ENCODE measurements at regions not wholly inside any gene's neighbourhood (a gene's known extent, or its start where the extent isn't known, plus 50 kb on each side); places are given as distances from the start of the nearest gene placed in this dataset.

GRCh38 chr5:52658246-52658645 lies 129.5 kb upstream of the ITGA1 start:
- Histone ChIP-seq H3K36me3 (ENCODE audit: control insufficient read depth, low read depth, low read length) (no peaks in the 10 kb centered on the region), H3K4me3 (ENCODE audit: low read length) (no peak overlapping the region), H3K27ac (ENCODE audit: low read length) (no peak overlapping the region), H3K4me1 (ENCODE audit: control insufficient read depth, low read depth, low read length) (peaks cover 3% of the 10 kb centered on the region), H3K27me3 (ENCODE audit: control insufficient read depth, insufficient read depth, low read length) (no peaks in the 10 kb centered on the region), H3K9me3 (ENCODE audit: control insufficient read depth, low read depth, low read length) (no peaks in the 10 kb centered on the region), H3K9ac (ENCODE audit: low read length) (no peak overlapping the region)

GRCh38 chr5:52660621-52661020 lies 127.1 kb upstream of the ITGA1 start:
- Histone ChIP-seq H3K27ac (ENCODE audit: low read length) (no peak overlapping the region), H3K9me3 (ENCODE audit: control insufficient read depth, low read depth, low read length) (no peaks in the 10 kb centered on the region), H3K4me1 (ENCODE audit: control insufficient read depth, low read depth, low read length) (peaks cover 3% of the 10 kb centered on the region), H3K36me3 (ENCODE audit: control insufficient read depth, low read depth, low read length) (no peaks in the 10 kb centered on the region), H3K9ac (ENCODE audit: low read length) (no peak overlapping the region), H3K4me3 (ENCODE audit: low read length) (no peak overlapping the region), H3K27me3 (ENCODE audit: control insufficient read depth, insufficient read depth, low read length) (no peaks in the 10 kb centered on the region)

DNA sequence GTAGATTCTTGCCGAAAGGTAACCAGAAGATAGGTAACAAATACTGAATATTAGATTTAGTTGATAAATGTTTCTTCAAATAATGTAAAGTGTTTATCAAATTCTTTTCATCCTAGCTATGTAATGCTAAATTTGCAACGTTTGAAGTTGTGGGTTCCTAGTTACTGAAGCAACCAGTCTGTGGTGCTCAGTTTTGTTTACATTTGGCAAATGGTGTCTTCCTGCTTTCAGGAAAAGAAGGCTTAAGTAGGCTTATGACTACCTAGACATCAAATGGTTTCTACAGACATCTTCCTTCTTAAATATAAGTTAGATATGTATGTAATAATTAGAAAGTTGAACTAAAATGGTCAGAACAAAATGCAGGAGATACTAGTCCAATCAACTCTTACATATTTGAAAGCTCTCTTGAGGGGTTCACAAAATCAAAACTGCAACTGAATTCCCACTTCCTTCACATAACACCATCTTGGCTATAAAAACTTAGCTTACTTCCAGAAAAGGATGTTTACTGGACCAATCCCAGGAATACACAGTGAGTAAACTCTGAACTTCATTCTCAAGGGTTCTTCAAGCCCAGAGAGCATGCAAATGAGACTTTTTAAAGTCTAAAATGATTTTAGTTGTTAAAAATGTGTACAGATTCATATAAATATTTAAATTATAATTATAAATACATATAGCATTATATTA lies 125.7 kb upstream of the ITGA1 start:
- H3K4me1 ChIP-seq (ENCODE audit: control insufficient read depth, low read depth, low read length), result peaks cover 1% of the 10 kb centered on the region
- H3K27ac ChIP-seq (ENCODE audit: low read length), result no peak overlapping the region
- no peaks in the 10 kb centered on the region for H3K9me3 ChIP-seq (ENCODE audit: control insufficient read depth, low read depth, low read length)
- H3K9ac ChIP-seq (ENCODE audit: low read length), result no peak overlapping the region
- H3K27me3 ChIP-seq (ENCODE audit: control insufficient read depth, insufficient read depth, low read length), result no peaks in the 10 kb centered on the region
- no peaks in the 10 kb centered on the region for H3K36me3 ChIP-seq (ENCODE audit: control insufficient read depth, low read depth, low read length)
- H3K4me3 ChIP-seq (ENCODE audit: low read length), result no peak overlapping the region

DNA sequence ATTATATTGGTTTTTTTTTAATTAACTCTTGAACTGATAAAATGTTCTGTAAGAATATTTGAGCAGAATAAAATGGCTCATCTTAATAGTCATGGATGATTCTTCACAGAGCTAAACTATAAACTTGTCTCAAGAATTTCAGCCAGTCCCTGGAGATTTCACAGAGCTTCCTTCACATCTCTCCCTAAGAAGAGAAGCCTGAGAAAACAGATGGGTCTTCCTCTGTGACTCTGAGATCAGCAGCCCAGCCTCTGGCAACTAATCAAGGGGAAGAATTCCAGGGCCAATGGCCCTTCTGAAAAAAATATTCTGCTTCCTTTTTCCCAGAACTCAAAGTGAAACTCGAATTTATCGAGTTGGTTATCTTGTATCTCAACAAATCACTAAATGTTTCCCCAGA lies 122.2 kb upstream of the ITGA1 start:
- Histone ChIP-seq H3K9ac (ENCODE audit: low read length) (no peak overlapping the region), H3K36me3 (ENCODE audit: control insufficient read depth, low read depth, low read length) (no peaks in the 10 kb centered on the region), H3K27me3 (ENCODE audit: control insufficient read depth, insufficient read depth, low read length) (no peaks in the 10 kb centered on the region), H3K4me1 (ENCODE audit: control insufficient read depth, low read depth, low read length) (no peaks in the 10 kb centered on the region), H3K27ac (ENCODE audit: low read length) (no peak overlapping the region), H3K9me3 (ENCODE audit: control insufficient read depth, low read depth, low read length) (no peaks in the 10 kb centered on the region), H3K4me3 (ENCODE audit: low read length) (no peak overlapping the region)

GRCh38 chr5:52668139-52668538 lies 119.6 kb upstream of the ITGA1 start:
- Histone ChIP-seq H3K9me3 (ENCODE audit: control insufficient read depth, low read depth, low read length) (no peaks in the 10 kb centered on the region), H3K27ac (ENCODE audit: low read length) (no peak overlapping the region), H3K27me3 (ENCODE audit: control insufficient read depth, insufficient read depth, low read length) (no peaks in the 10 kb centered on the region), H3K36me3 (ENCODE audit: control insufficient read depth, low read depth, low read length) (no peaks in the 10 kb centered on the region), H3K9ac (ENCODE audit: low read length) (no peak overlapping the region), H3K4me3 (ENCODE audit: low read length) (no peak overlapping the region), H3K4me1 (ENCODE audit: control insufficient read depth, low read depth, low read length) (no peaks in the 10 kb centered on the region)

GRCh38 chr5:52668544-52669185 lies 119.1 kb upstream of the ITGA1 start:
- Histone ChIP-seq H3K9me3 (ENCODE audit: control insufficient read depth, low read depth, low read length) (no peaks in the 10 kb centered on the region), H3K27ac (ENCODE audit: low read length) (no peak overlapping the region), H3K4me3 (ENCODE audit: low read length) (no peak overlapping the region), H3K27me3 (ENCODE audit: control insufficient read depth, insufficient read depth, low read length) (no peaks in the 10 kb centered on the region), H3K4me1 (ENCODE audit: control insufficient read depth, low read depth, low read length) (no peaks in the 10 kb centered on the region), H3K36me3 (ENCODE audit: control insufficient read depth, low read depth, low read length) (no peaks in the 10 kb centered on the region), H3K9ac (ENCODE audit: low read length) (no peak overlapping the region)

DNA sequence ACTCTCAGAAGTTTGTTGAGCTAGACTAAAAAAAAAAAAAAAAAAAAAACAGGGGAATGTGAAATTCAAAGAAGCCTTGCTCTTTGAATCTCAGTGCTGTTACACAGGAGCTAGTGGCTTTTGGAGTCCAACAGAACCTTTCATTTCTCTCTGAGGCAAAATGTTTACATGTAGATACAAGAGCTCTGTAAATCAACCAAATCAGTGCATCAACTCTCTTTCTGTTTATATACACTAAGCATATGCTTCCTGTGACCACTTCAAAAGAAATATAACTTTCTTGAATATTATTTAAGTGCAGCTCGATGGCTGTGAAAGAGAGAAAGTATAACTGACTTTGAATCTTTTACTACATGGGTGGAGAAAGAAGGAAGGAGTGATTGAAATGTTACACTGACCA lies 115.3 kb upstream of the ITGA1 start:
- no peaks in the 10 kb centered on the region for H3K27me3 ChIP-seq (ENCODE audit: control insufficient read depth, insufficient read depth, low read length)
- H3K4me1 ChIP-seq (ENCODE audit: control insufficient read depth, low read depth, low read length), result no peaks in the 10 kb centered on the region
- H3K4me3 ChIP-seq (ENCODE audit: low read length), result no peak overlapping the region
- no peak overlapping the region for H3K27ac ChIP-seq (ENCODE audit: low read length)
- H3K9me3 ChIP-seq (ENCODE audit: control insufficient read depth, low read depth, low read length), result no peaks in the 10 kb centered on the region
- H3K36me3 ChIP-seq (ENCODE audit: control insufficient read depth, low read depth, low read length), result no peaks in the 10 kb centered on the region
- no peak overlapping the region for H3K9ac ChIP-seq (ENCODE audit: low read length)

DNA sequence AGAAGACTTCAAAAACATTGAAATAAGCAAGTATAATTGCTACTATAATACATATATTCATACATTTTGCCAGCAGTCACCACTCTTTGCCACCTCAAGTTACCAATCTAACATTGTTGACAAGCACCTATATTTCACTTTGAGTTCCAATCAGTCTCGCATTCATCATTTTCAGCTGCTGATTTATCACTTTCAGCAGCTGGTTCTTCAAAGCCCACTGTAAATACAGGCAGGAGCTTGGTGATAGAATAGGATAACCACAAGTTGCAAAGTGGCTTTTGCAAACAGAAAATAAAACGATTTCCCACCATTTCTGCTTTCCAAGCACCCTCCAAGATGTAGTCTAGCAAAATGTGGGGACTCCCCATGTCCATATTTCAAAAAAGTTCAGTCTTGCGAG lies 114.2 kb upstream of the ITGA1 start:
- Histone ChIP-seq H3K9ac (ENCODE audit: low read length) (no peak overlapping the region), H3K4me3 (ENCODE audit: low read length) (no peak overlapping the region), H3K27me3 (ENCODE audit: control insufficient read depth, insufficient read depth, low read length) (no peaks in the 10 kb centered on the region), H3K36me3 (ENCODE audit: control insufficient read depth, low read depth, low read length) (no peaks in the 10 kb centered on the region), H3K27ac (ENCODE audit: low read length) (no peak overlapping the region), H3K4me1 (ENCODE audit: control insufficient read depth, low read depth, low read length) (no peaks in the 10 kb centered on the region), H3K9me3 (ENCODE audit: control insufficient read depth, low read depth, low read length) (no peaks in the 10 kb centered on the region)

- H3K9me3 ChIP-seq (ENCODE audit: control insufficient read depth, low read depth, low read length), result no peaks in the 10 kb centered on the region
- no peaks in the 10 kb centered on the region for H3K27me3 ChIP-seq (ENCODE audit: control insufficient read depth, insufficient read depth, low read length)
- no peak overlapping the region for H3K9ac ChIP-seq (ENCODE audit: low read length)
- H3K4me3 ChIP-seq (ENCODE audit: low read length), result no peak overlapping the region
- no peak overlapping the region for H3K27ac ChIP-seq (ENCODE audit: low read length)
- H3K36me3 ChIP-seq (ENCODE audit: control insufficient read depth, low read depth, low read length), result no peaks in the 10 kb centered on the region
- no peaks in the 10 kb centered on the region for H3K4me1 ChIP-seq (ENCODE audit: control insufficient read depth, low read depth, low read length)
These were observed 112.7 kb upstream of the ITGA1 start for GRCh38 chr5:52674815-52675545.

- Histone ChIP-seq H3K9ac (ENCODE audit: low read length) (no peak overlapping the region), H3K27me3 (ENCODE audit: control insufficient read depth, insufficient read depth, low read length) (no peaks in the 10 kb centered on the region), H3K4me3 (ENCODE audit: low read length) (no peak overlapping the region), H3K36me3 (ENCODE audit: control insufficient read depth, low read depth, low read length) (no peaks in the 10 kb centered on the region), H3K27ac (ENCODE audit: low read length) (no peak overlapping the region), H3K4me1 (ENCODE audit: control insufficient read depth, low read depth, low read length) (peaks cover 9% of the 10 kb centered on the region), H3K9me3 (ENCODE audit: control insufficient read depth, low read depth, low read length) (no peaks in the 10 kb centered on the region)
These were observed 105.2 kb upstream of the ITGA1 start for GRCh38 chr5:52682492-52682891.

DNA sequence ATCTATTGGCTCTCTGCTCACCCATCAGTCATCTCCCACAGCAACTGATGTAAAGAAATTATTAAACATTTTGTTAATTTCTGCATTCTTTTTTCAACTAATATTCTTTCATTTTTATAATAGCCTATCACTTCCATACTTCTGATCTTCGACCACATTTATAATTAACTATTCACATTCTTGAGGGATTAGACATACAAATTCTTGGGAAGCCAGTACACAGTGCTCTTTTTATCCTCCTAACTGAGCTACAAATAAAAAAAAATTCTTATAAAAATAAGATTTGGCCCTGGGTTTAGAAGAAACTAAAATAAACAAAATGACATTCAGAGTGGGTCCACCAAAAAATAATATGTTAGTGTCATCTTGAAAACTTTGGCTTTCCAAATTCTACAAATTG lies 103.7 kb upstream of the ITGA1 start:
- Histone ChIP-seq H3K9me3 (ENCODE audit: control insufficient read depth, low read depth, low read length) (no peaks in the 10 kb centered on the region), H3K27ac (ENCODE audit: low read length) (no peak overlapping the region), H3K4me3 (ENCODE audit: low read length) (no peak overlapping the region), H3K27me3 (ENCODE audit: control insufficient read depth, insufficient read depth, low read length) (no peaks in the 10 kb centered on the region), H3K9ac (ENCODE audit: low read length) (no peak overlapping the region), H3K36me3 (ENCODE audit: control insufficient read depth, low read depth, low read length) (no peaks in the 10 kb centered on the region), H3K4me1 (ENCODE audit: control insufficient read depth, low read depth, low read length) (peaks cover 9% of the 10 kb centered on the region)

DNA sequence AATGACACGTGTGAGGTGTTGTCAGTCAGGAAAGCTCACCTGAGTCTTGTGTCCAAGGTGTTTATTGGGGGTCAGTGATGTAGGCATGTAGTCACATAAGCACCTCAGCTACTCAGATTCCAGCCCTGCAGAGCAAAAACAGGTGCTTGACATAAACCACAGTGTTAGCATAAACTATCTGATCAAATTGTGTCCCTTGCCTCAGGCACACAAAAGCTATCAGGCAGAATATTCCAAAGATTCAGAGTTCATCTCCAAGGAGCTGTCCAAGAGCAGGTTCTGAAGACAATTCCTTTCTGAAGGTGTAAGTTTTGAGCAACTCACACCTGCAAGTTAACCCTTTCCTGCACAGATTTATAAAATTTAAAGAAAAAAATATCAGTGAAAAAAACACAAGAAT lies 102.2 kb upstream of the ITGA1 start:
- no peaks in the 10 kb centered on the region for H3K36me3 ChIP-seq (ENCODE audit: control insufficient read depth, low read depth, low read length)
- H3K4me1 ChIP-seq (ENCODE audit: control insufficient read depth, low read depth, low read length), result peaks cover 13% of the 10 kb centered on the region
- no peaks in the 10 kb centered on the region for H3K27me3 ChIP-seq (ENCODE audit: control insufficient read depth, insufficient read depth, low read length)
- H3K27ac ChIP-seq (ENCODE audit: low read length), result no peak overlapping the region
- H3K9me3 ChIP-seq (ENCODE audit: control insufficient read depth, low read depth, low read length), result no peaks in the 10 kb centered on the region
- no peak overlapping the region for H3K9ac ChIP-seq (ENCODE audit: low read length)
- no peak overlapping the region for H3K4me3 ChIP-seq (ENCODE audit: low read length)
